Ureter (tissue), 1 donor: ENCODE measurements at regions not wholly inside any gene's neighbourhood (a gene's known extent, or its start where the extent isn't known, plus 50 kb on each side); places are given as distances from the start of the nearest gene placed in this dataset.

Experiments used
- DNase-seq: peaks from one replicate; pipeline ENCODE4 v3.0.0-alpha.2; 2020; ENCODE audit warnings: low spot score
- donor health status: DM: yes; HTN: yes; CAD: no.

GRCh38 chr12:25827747-25828146, 130.7 kb upstream of the RASSF8 start:
- DNase-seq: no peak

DNA sequence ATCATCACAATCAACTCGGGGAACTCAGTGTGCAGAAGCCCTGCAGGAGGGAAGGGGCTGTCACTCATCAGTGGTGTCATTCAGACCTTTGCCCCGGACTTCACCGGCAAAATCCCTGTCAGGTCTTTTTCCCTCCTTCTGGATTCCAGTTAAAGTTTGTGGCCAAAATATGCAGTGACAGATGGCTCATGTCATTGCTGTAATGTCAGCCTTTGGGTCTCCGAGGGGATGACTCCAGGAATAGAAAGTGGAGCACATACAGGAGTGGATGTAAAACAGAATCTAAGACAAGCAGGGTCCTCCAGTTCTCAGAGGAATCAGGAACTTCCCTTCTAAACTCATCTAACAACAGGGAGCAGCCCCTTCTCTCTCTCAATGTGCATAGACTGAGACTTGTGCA, 130.3 kb upstream of the RASSF8 start:
- no peak for DNase-seq

DNA sequence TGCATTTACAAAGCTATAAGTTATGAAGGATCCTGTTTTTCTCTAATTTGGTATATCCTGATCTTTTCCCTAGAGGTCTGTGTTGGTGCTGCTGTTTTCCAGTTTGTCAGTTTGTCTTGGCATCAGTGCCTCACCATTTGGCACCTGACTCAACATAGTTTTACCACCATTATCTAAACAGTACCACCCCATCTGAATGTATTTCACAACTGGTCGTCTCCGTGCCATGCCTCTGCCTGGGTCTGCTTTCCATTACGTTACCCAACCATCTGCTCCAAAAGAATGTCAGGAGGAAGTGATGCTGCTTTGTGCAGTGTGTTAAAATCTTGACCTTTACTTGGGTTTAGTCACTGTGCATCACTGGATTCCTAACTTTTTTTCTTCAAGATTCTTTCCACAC, 129.3 kb upstream of the RASSF8 start:
- DNase-seq: peak; percentile 46

DNA sequence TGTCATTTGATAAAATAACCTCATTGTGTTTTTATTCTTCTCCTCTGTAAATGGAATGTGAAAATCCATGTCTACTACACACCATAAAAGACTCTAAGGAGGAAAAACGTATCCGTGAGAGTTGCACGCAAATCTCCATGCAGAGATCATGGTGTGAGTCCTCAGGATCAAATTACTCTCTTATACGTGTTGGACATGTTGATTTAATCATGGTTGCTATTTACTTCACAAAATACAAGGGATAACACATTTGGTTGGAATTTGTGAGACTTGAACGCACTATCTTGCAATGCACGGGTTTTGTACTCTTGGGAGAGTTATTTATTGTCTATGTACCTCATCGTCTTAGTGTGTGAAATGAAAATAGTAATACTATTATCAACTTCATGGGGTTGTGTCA, 128.0 kb upstream of the RASSF8 start:
- DNase-seq: no peak

DNA sequence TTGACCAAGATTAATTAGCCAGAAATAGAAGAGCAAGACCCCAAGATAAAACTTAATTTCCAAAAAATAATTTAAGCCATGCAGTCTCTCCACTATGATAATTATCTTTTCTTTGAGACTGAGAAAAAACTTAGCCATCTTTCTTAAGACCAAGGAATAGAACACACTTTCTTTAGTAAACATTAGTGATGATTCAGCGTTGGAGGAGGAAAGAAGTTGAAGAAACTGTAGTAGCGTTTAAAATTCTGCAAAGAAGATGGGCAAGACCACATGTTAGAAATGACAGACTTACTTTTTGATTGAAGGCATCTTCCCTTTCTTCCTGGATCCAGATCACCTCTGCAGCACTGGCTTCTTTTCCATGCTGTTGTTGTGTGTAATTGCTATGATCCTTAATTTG, 124.8 kb upstream of the RASSF8 start:
- DNase-seq: no peak

- DNase-seq: no peak
Measured at GRCh38 chr12:25835385-25835784, 123.1 kb upstream of the RASSF8 start.

- DNase-seq: no peak
Measured at GRCh38 chr12:25838007-25838406, 120.5 kb upstream of the RASSF8 start.

- no peak for DNase-seq
Measured at GRCh38 chr12:25839470-25839869, 119.0 kb upstream of the RASSF8 start.

- no peak for DNase-seq
Measured at GRCh38 chr12:25840678-25841465, 117.6 kb upstream of the RASSF8 start.

- DNase-seq: no peak
Measured at GRCh38 chr12:25842254-25842653, 116.2 kb upstream of the RASSF8 start.

- no peak for DNase-seq
Measured at GRCh38 chr12:25843976-25844375, 114.5 kb upstream of the RASSF8 start.

DNA sequence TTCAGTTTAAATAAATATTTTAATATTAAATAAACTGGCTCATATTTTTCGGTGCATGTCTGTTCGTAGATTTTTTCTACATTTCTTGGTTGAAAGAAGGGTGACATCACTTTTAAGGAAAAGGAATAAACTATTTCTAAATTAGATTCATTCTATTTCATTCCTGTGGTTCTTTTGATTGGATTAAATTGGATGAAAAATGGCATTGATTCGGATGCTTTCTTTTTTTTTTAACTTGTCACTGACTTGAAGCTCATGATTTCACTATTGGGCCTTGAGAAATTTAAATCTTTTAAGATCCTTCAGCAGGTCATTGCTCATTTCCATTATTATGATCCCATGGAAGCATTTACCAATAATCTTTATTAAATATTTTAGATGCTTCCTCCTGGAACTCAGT, 113.1 kb upstream of the RASSF8 start:
- DNase-seq: no peak

DNA sequence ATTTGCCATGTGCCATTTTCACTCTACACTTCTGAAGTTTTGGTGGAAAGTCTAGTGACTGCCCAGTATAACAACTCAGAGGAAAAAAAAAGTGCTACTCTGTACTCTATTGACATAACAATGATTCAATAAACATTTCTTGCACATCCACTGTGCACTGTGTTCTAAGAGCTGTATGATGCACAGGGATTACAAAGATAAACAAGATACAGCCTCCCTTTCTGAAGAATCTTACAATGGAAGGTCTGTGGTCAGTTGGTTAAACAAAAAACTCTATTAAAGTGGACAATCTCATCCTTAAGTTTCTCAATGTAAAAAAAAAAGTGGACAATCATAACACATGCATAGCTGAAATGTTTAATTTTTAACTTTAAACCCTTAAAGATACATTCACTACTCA, 105.7 kb upstream of the RASSF8 start:
- DNase-seq: no peak

GRCh38 chr12:25853316-25854095, 105.0 kb upstream of the RASSF8 start:
- no peak for DNase-seq

- no peak for DNase-seq
Measured at GRCh38 chr12:25854991-25855390, 103.5 kb upstream of the RASSF8 start.

DNA sequence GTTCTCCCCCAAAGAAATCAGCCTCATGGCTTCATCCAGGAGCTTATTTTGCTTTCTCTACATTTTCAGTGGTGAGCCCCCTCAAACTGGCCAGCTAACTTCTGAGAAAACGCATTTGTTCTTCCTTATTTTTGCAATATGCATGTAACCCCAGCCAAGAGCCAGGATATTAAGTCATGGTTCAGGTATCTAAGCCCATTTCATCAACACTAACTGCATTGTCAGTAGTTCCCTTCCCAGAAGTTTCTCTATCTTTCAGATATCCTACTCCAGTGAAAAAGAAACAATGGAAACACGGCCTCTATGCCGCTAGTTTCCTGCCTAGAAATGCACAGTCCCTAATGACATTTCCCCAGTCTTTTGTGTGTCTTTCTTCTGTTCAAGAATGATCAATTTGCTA, 102.8 kb upstream of the RASSF8 start:
- no peak for DNase-seq

DNA sequence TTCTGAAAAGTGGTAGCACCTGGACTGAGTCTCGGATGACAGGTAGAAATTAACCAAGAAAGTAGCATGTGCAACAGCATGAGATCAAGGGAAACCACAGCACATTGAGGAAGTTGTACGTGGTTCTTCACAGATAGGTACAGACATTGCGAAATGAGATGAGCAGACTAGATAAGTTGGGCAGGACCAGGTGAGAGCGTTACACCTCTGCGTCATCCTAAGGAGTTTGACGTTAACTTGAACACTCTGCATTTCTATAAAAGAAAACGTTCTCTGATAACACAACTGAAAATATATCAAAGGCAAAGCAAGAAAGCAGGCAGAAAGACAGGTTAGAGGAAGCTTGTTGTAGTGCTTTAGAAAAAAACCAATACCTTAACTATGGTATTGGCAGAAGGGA, 98.5 kb upstream of the RASSF8 start:
- no peak for DNase-seq

DNA sequence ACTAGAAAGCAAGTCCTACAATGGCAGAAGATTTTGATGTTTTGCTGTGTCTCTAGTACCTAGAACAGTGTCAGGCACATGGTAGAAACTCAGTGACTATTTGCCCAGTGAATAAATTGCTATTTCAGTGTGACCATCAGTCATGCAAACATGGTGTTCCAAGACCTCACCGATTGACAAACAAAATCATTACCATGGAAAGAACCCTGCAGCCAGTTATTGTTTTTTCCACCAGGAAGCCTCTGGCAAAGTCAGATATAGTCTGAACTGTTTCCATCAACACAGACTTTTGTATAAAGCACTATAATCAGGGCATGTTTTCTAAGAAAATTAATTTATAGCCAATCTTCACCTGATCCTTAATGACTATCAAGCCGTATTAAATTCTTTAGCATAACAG, 97.3 kb upstream of the RASSF8 start:
- no peak for DNase-seq

GRCh38 chr12:25864306-25865276, 93.9 kb upstream of the RASSF8 start:
- DNase-seq: no peak

- no peak for DNase-seq
Measured at GRCh38 chr12:25866586-25867378, 91.7 kb upstream of the RASSF8 start.

GRCh38 chr12:25868193-25868592, 90.3 kb upstream of the RASSF8 start:
- no peak for DNase-seq
